Tongue (tissue), 1 donor: ENCODE measurements at regions not wholly inside any gene's neighbourhood (a gene's known extent, or its start where the extent isn't known, plus 50 kb on each side); places are given as distances from the start of the nearest gene placed in this dataset.
"Not testable (repeated sequence)": the region's sequence is repeated elsewhere in the genome, so short reads cannot be mapped to it uniquely, and the experiment has no call there.

Experiments
- DNase-seq: peaks from one replicate; pipeline ENCODE4 v3.0.0-alpha.2; 2015

DNA sequence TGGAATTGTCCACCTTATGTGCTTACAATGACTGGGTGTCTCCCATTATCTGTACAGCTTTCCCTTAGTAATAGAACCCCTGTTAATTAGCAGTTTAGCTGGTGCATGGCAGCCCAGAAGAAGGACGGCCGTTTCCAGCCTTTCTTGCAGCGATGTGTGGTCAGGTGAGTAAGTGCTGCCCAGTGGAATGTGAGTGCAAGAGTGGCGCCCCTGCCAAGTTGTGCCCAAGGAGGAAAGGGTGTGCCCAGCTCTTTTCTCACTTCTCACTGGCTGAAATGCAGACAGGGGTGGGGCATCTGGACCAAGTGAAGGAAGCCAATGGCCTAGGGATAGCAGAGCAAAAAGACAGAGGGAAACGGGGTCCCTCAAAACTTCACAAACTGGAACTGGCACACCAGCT lies 296.8 kb downstream of the PREX1 start:
- no peak for DNase-seq

DNA sequence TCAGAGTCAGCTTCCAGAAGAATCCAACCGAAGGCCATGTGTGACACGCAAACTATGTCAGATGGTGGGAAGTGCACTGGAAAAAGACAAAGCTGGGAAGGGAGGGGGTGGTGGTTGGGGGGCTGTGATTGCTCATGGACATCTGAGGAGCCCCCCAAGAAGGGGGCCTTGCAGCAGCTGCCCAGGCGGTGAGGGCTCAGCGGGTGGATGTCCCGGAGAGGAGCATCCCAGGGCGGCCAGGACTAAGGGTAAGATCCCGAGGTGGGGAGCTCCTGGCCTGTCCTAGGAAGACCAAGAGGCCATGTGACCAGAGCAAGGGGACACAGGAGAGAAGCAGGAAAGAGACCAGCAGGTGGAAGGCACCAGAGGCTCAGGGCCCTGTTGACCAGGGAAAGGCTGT lies 299.5 kb downstream of the PREX1 start:
- DNase-seq = no peak

DNA sequence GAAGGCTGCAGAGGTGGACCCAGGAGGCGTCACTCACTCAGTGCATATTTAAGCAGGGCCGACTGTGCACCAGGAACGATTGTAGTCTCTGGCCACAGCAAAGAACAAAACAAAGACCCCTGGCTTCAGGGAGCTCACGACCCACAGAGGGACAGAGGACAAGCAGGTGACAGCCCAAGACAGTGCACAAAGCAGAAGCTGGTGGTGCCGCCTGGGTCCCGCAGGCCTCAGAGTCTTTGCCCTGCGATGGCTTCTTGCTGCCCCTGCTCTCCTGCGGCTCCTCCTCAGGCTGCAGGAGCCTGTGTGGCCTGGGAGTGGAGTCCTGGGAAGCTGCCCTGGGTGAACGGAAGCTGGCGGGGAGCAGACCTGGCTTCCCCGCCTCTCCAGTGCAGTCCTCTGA lies 300.0 kb downstream of the PREX1 start:
- no peak for DNase-seq

DNA sequence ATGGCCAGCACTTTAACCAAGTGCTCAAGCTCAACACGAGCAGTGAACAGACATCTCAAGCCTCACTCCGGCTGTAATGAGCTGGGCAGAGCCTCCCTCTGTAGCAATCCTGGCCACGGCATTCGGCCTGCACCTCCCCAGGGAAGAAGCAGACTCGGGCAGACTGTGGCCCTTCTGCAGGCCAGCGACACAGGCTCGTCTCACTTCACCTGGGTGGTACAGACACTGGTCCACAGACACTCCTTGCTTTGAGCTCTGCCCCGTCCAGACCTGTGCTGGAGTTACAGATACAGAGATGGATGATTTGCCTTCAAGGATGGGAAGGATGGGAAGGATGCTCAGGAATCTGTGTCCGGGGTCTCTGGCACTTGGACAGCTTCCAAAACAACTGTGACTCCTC lies 300.9 kb downstream of the PREX1 start:
- no peak for DNase-seq

- no peak for DNase-seq
Observed at GRCh38 chr20:48525400-48525799, 302.4 kb downstream of the PREX1 start.

GRCh38 chr20:48524582-48524981 lies 303.2 kb downstream of the PREX1 start:
- DNase-seq = no peak

GRCh38 chr20:48523191-48523995 lies 304.4 kb downstream of the PREX1 start:
- peak; percentile 92 for DNase-seq

GRCh38 chr20:48521121-48521520 lies 306.7 kb downstream of the PREX1 start:
- no peak for DNase-seq

DNA sequence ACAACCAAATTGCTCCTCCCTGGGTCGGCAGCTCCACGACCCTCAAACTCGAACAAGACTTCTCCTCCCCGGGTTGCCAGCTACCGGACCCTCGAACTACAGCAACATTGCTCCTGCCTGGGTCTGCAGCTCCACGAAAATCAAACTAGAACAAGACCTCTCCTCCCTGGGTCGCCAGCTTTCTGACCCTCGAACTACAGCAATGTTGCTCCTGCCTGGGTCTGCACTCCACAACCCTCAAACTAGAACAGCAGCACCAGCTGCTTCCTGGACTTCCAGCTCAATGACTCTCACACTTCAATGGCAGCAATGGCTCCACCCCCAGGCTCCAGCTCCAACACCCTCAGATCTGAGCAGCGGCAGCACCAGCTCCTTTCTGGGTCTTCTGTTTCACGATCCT lies 311.6 kb downstream of the PREX1 start:
- DNase-seq = peak; percentile 38

- not testable (repeated sequence) for DNase-seq
Observed at GRCh38 chr20:48514577-48514976, 313.2 kb downstream of the PREX1 start.

DNA sequence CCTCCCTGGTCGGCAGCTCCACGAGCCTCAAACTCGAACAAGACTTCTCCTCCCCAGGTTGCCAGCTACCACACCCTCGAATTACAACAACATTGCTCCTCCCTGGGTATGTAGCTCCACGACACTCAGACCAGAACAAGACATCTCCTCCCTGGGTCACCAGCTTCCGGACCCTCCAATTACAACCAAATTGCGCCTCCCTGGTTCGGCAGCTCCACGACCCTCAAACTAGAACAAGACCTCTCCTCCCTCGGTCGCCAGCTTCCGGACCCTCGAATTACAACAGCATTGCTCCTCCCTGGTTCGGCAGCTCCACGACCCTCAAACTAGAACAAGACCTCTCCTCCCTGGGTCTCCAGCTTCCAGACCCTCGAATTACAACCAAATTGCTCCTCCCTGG lies 315.3 kb downstream of the PREX1 start:
- not testable (repeated sequence) for DNase-seq

- not testable (repeated sequence) for DNase-seq
Observed at GRCh38 chr20:48505066-48505465, 322.7 kb downstream of the PREX1 start.

- no peak for DNase-seq
Observed at GRCh38 chr20:48503166-48503815, 324.5 kb downstream of the PREX1 start.

DNA sequence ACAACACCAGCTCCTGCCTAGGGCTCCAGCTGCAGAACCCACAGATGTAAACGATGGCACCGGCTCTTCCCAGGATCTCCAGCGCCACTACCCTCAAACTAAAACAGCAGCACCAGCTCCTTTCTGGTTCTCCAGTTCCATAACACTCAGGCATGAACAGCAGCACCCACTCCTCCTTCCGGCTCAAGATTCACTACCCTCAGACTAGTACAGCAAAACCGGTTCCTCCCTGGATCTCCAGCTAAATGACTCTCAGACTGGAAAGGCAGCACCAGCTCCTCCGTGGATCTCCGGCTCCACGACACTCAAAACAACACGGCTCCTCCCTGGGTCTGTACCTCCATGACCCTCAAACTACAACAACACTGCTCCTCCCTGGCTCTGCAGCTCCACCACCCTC lies 325.0 kb downstream of the PREX1 start:
- no peak for DNase-seq

DNA sequence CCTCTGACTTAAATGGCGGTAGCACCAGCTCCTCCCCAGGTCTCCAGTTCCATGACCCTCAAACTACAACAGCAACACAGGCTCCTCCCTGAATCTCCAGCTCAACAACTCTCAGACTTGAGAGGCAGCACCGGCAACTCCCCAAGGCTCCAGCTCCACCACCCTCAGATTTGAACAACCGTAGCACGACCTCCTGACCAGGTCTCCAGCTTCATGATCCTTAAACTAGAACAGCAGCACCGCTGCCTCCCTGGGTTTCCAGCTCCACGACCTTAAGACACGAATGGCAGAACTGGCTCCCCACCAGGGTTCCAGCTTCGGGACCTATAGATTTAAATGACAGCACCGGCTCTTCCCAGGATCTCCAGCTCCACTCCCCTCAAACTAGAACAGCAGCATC lies 325.8 kb downstream of the PREX1 start:
- no peak for DNase-seq

GRCh38 chr20:48500900-48501299 lies 326.9 kb downstream of the PREX1 start:
- not testable (repeated sequence) for DNase-seq

DNA sequence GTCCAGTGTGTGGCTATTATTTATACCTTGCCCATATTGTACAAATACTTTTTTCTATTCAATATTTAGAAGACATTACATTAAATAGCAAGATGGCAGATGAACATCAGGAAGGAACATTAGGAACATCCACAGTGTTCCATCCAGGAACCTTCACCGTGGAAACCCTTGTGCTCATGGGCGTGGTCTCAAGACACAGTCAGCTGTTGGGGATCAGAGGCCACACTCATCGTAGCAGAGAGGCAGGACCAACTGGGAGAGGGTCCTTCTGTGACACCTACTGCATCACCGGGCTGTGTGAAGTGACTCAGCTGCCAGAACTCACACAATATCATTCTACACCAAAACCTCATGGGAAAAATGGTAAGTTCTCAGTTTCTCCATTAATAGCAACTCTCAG lies 328.9 kb downstream of the PREX1 start:
- not testable (repeated sequence) for DNase-seq

GRCh38 chr20:48498125-48498524 lies 329.7 kb downstream of the PREX1 start:
- DNase-seq = not testable (repeated sequence)

DNA sequence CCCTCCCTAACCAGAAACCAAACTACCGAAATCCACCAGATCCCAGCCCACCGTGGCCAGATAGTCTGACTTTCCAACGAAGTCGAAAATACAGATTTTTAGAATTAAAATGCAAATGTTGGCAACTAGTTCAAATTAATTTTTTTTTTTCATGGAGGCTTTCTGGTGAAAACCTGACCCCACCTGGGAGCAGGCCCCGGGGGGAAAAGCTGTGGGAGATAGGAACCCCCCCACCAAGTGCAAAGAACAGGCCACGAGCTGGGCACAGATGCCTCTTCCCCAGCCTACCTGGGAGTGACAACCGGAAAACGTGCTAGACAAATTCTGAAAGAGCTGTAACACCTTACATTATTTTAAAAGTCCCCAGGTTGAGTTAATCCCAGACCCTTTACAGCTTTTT lies 333.8 kb downstream of the PREX1 start:
- no peak for DNase-seq

DNA sequence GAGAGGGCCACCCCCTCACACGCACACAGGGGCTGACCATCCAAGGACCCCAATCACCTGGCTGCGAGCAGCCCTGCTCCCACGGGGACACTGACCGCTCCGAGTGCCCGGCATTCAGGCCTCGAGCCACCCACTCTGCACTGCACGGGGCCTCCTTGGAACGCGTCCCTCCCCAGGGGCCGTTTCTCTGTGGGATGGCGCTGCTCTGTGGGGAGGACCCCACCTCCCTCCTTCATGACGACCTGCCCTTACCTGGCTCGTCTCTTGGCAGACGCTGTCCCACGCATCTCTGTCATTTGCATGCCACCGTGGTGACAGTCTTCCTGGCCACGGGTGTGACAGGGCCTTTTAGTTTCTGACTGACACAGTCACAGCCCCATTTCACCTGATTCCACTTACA lies 334.5 kb downstream of the PREX1 start:
- not testable (repeated sequence) for DNase-seq

DNA sequence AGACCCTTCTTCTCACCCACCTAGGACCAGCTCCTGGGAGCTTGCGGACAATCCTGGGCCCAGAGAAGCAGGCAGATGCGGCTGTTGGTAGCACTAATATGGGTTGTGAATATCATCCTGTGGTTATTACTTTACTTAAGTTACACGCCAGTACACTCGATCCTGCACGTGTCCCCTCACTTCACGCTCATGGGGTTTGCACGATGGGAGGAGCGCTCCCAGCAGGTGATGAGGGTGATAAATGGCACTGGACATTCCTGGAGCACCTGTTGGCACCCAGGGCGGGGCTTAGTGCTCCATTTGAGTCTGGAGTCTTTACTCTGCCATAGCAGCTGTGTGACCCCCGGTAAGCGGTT lies 335.1 kb downstream of the PREX1 start:
- no peak for DNase-seq

DNA sequence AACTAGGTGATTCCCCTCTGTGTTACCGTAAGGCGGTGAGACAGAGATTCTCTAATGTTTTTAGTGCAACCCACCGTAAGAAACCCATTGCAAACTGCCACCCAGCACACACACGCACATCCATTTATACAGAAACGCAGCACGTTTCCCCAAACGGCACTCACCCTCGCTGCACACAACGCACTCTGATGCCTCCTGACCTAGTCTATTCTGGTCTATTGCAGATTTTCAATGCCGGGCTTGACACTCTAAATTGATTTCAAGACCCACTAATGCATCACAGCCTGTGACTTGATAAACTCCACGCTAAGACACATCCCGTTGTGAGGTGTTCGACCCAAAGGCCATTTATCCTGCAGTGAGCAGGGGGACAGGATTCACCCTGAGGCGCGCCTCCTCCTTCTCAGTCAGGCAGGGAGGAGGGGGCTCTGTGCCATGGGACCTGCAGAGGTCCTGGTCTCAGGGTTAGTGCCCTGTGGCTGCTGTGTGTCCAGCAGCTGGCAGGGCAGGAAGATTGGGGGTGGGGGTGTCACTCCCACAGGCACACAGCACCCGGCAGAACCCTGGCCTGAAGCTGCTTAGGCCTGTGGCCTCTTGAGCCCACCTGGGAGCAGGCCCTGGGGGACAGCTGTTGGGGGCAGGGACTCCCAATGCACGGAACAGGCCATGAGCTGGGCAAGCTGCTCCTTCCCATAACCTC lies 335.6 kb downstream of the PREX1 start:
- DNase-seq = no peak
